MM.1S (cell line): ENCODE measurements at regions not wholly inside any gene's neighbourhood (a gene's known extent, or its start where the extent isn't known, plus 50 kb on each side); places are given as distances from the start of the nearest gene placed in this dataset.

Source experiments
- DNase-seq: peaks from one replicate; pipeline ENCODE4 v3.0.0-alpha.2; 2015
- H2AFZ ChIP-seq: fragments of 300-600 bp; sonication (generic); 2 replicates; pipeline ENCODE4 v1.6.0; 2016; ENCODE audit warnings: antibody characterized with exemption, low read length
- H3F3A ChIP-seq: fragments of 300-600 bp; sonication (generic); 2 replicates; pipeline ENCODE4 v1.6.1; 2016; ENCODE audit warnings: mild to moderate bottlenecking, antibody characterized with exemption, low read length, moderate library complexity, mixed read lengths; ENCODE audit not compliant: insufficient read depth
- H3K27ac ChIP-seq: fragments of 300-600 bp; sonication (generic); 2 replicates; pipeline ENCODE4 v1.5.1; 2016; ENCODE audit warnings: mild to moderate bottlenecking, low read length
- H3K27me3 ChIP-seq: fragments of 300-600 bp; sonication (generic); replicated peaks from 2 replicates; pipeline ENCODE4 v1.6.0; 2016; ENCODE audit warnings: low read length; ENCODE audit not compliant: insufficient read depth
- H3K36me3 ChIP-seq: fragments of 300-600 bp; sonication (generic); replicated peaks from 2 replicates; pipeline ENCODE4 v1.6.1; 2016; ENCODE audit warnings: mild to moderate bottlenecking, low read length, mixed read lengths; ENCODE audit not compliant: insufficient read depth
- H3K4me1 ChIP-seq: fragments of 300-600 bp; sonication (generic); 2 replicates; pipeline ENCODE4 v1.6.1; 2016; ENCODE audit warnings: low read length, mixed read lengths
- H3K4me2 ChIP-seq: fragments of 300-600 bp; sonication (generic); 2 replicates; pipeline ENCODE4 v1.6.0; 2016; ENCODE audit warnings: low read depth, low read length
- H3K4me3 ChIP-seq: fragments of 300-600 bp; sonication (generic); 2 replicates; pipeline ENCODE4 v1.5.1; 2016; ENCODE audit warnings: low read length, mixed read lengths
- H3K79me2 ChIP-seq: fragments of 300-600 bp; sonication (generic); 2 replicates; pipeline ENCODE4 v1.6.1; 2016; ENCODE audit warnings: mixed run types, low read length, mixed read lengths
- H3K9ac ChIP-seq: fragments of 300-600 bp; sonication (generic); 2 replicates; pipeline ENCODE4 v1.6.1; 2016; ENCODE audit warnings: low read length, mixed read lengths
- H3K9me2 ChIP-seq: fragments of 300-600 bp; sonication (generic); replicated peaks from 2 replicates; pipeline ENCODE4 v1.6.1; 2016; ENCODE audit warnings: mild to moderate bottlenecking, low read length, mixed read lengths; ENCODE audit not compliant: insufficient read depth
- H3K9me3 ChIP-seq: fragments of 300-600 bp; sonication (generic); replicated peaks from 2 replicates; pipeline ENCODE4 v1.6.1; 2016; ENCODE audit warnings: mild to moderate bottlenecking, low read length, mixed read lengths; ENCODE audit not compliant: insufficient read depth
- H4K20me1 ChIP-seq: fragments of 300-600 bp; sonication (generic); 2 replicates; pipeline ENCODE4 v1.6.1; 2016; ENCODE audit warnings: mild to moderate bottlenecking, low read length, moderate library complexity, mixed read lengths; ENCODE audit not compliant: insufficient read depth
- CTCF ChIP-seq: fragments of 300-600 bp; sonication (generic); IDR thresholded peaks from 2 replicates; pipeline ENCODE4 v1.5.1; 2016; ENCODE audit warnings: antibody characterized with exemption, low read length, mixed read lengths
- EZH2 ChIP-seq: fragments of 300-600 bp; sonication (generic); optimal IDR thresholded peaks from 2 replicates; pipeline ENCODE3; 2017; ENCODE audit warnings: low read depth, mild to moderate bottlenecking, antibody characterized with exemption, low read length, mixed read lengths
- EZH2phosphoT487 ChIP-seq: fragments of 300-600 bp; sonication (generic); IDR thresholded peaks from 2 replicates; pipeline ENCODE4 v1.6.1; 2018; ENCODE audit warnings: antibody characterized with exemption, low read length

GRCh38 chr1:168782559-168783116 lies 53.6 kb upstream of the DPT start:
- H3K27ac ChIP-seq, result no peak overlapping the region
- H2AFZ ChIP-seq, result no peak overlapping the region
- no peaks in the 10 kb centered on the region for H3K36me3 ChIP-seq
- no peaks in the 10 kb centered on the region for H3K4me1 ChIP-seq
- no peak overlapping the region for H3K9ac ChIP-seq
- no peaks in the 10 kb centered on the region for H3K9me2 ChIP-seq
- no peak overlapping the region for H3K4me3 ChIP-seq
- no peaks in the 10 kb centered on the region for H4K20me1 ChIP-seq
- H3K4me2 ChIP-seq, result no peak overlapping the region
- TF ChIP-seq EZH2phosphoT487, result no peak
- TF ChIP-seq EZH2, result no peak
- TF ChIP-seq CTCF, result no peak
- no peaks in the 10 kb centered on the region for H3K79me2 ChIP-seq
- no peaks in the 10 kb centered on the region for H3K9me3 ChIP-seq
- no peaks in the 10 kb centered on the region for H3F3A ChIP-seq
- DNase-seq, result no peak
- H3K27me3 ChIP-seq, result no peaks in the 10 kb centered on the region

- TF ChIP-seq EZH2 (no peak), CTCF (no peak), EZH2phosphoT487 (no peak)
- no peak for DNase-seq
- Histone ChIP-seq H3K9ac (no peak overlapping the region), H4K20me1 (no peaks in the 10 kb centered on the region), H3K27me3 (no peaks in the 10 kb centered on the region), H3K27ac (no peak overlapping the region), H3F3A (no peaks in the 10 kb centered on the region), H2AFZ (no peak overlapping the region), H3K36me3 (no peaks in the 10 kb centered on the region), H3K4me3 (no peak overlapping the region), H3K9me2 (no peaks in the 10 kb centered on the region), H3K4me2 (no peak overlapping the region), H3K4me1 (no peaks in the 10 kb centered on the region), H3K79me2 (no peaks in the 10 kb centered on the region), H3K9me3 (no peaks in the 10 kb centered on the region)
These were observed 54.6 kb upstream of the DPT start for GRCh38 chr1:168783458-168784210.

- Histone ChIP-seq H3K4me1 (no peaks in the 10 kb centered on the region), H4K20me1 (no peaks in the 10 kb centered on the region), H3K9ac (no peak overlapping the region), H3K9me3 (no peaks in the 10 kb centered on the region), H2AFZ (no peak overlapping the region), H3F3A (no peaks in the 10 kb centered on the region), H3K4me3 (no peak overlapping the region), H3K36me3 (no peaks in the 10 kb centered on the region), H3K4me2 (no peak overlapping the region), H3K79me2 (no peaks in the 10 kb centered on the region), H3K27me3 (no peaks in the 10 kb centered on the region), H3K9me2 (no peaks in the 10 kb centered on the region), H3K27ac (no peak overlapping the region)
- no peak for DNase-seq
- TF ChIP-seq EZH2 (no peak), EZH2phosphoT487 (no peak), CTCF (no peak)
These were observed 57.7 kb upstream of the DPT start for GRCh38 chr1:168786476-168787330.
